ENCODE measurements at regions not wholly inside any gene's neighbourhood (a gene's known extent, or its start where the extent isn't known, plus 50 kb on each side); places are given as distances from the start of the nearest gene placed in this dataset.

GRCh38 chr3:18766974-18767373 lies 341.8 kb upstream of the SATB1 start:
- no peak for DNase-seq (ENCODE audit: low read depth, low spot score)
- H3K4me3 ChIP-seq (ENCODE audit: low read depth, low read length): no peak overlapping the region
- no peak for TF ChIP-seq CTCF (IDR thresholded peaks at IDR 0.05; ENCODE audit: insufficient read depth, low read length, missing control alignments)
- POLR2A ChIA-PET: no interaction called here
- CTCF ChIA-PET: no interaction called here

- TF ChIP-seq CTCF (IDR thresholded peaks at IDR 0.05; ENCODE audit: insufficient read depth, low read length, missing control alignments): no peak
- DNase-seq (ENCODE audit: low read depth, low spot score): no peak
- CTCF ChIA-PET: no interaction called here
- POLR2A ChIA-PET: no interaction called here
- H3K4me3 ChIP-seq (ENCODE audit: low read depth, low read length): no peak overlapping the region
Observed at GRCh38 chr3:18765662-18766061, 340.5 kb upstream of the SATB1 start.

GRCh38 chr3:18765161-18765560 lies 340.0 kb upstream of the SATB1 start:
- DNase-seq (ENCODE audit: low read depth, low spot score): no peak
- POLR2A ChIA-PET: no interaction called here
- TF ChIP-seq CTCF (IDR thresholded peaks at IDR 0.05; ENCODE audit: insufficient read depth, low read length, missing control alignments): no peak
- CTCF ChIA-PET: no interaction called here
- no peak overlapping the region for H3K4me3 ChIP-seq (ENCODE audit: low read depth, low read length)

GRCh38 chr3:18761530-18761929 lies 336.4 kb upstream of the SATB1 start:
- TF ChIP-seq CTCF (IDR thresholded peaks at IDR 0.05; ENCODE audit: insufficient read depth, low read length, missing control alignments): no peak
- CTCF ChIA-PET: no interaction called here
- POLR2A ChIA-PET: no interaction called here
- H3K4me3 ChIP-seq (ENCODE audit: low read depth, low read length): no peak overlapping the region
- no peak for DNase-seq (ENCODE audit: low read depth, low spot score)

GRCh38 chr3:18758047-18758704 lies 333.0 kb upstream of the SATB1 start:
- POLR2A ChIA-PET: no interaction called here
- CTCF ChIA-PET: no interaction called here
- no peak for DNase-seq (ENCODE audit: low read depth, low spot score)
- no peak for TF ChIP-seq CTCF (IDR thresholded peaks at IDR 0.05; ENCODE audit: insufficient read depth, low read length, missing control alignments)
- H3K4me3 ChIP-seq (ENCODE audit: low read depth, low read length): no peak overlapping the region

- ChIA-PET POLR2A (no interaction called here), CTCF (no interaction called here)
- TF ChIP-seq CTCF (IDR thresholded peaks at IDR 0.05; ENCODE audit: insufficient read depth, low read length, missing control alignments): no peak
- H3K4me3 ChIP-seq (ENCODE audit: low read depth, low read length): no peak overlapping the region
- no peak for DNase-seq (ENCODE audit: low read depth, low spot score)
Observed at GRCh38 chr3:18757476-18757875, 332.3 kb upstream of the SATB1 start.

All from AG04449 (cell line).